GM19468 (cell line): ENCODE measurements at regions not wholly inside any gene's neighbourhood (a gene's known extent, or its start where the extent isn't known, plus 50 kb on each side); places are given as distances from the start of the nearest gene placed in this dataset.
"Not testable (repeated sequence)": the region's sequence is repeated elsewhere in the genome, so short reads cannot be mapped to it uniquely, and the experiment has no call there.

Experiments used
- ATAC-seq: cut with Tn5 transposase; IDR thresholded peaks from one replicate; pipeline ENCODE4 v1.9.1; 2021; ENCODE audit warnings: mild to moderate bottlenecking, moderate library complexity, moderate number of reproducible peaks; ENCODE audit not compliant: unreplicated experiment; ENCODE audit errors: extremely low read depth

DNA sequence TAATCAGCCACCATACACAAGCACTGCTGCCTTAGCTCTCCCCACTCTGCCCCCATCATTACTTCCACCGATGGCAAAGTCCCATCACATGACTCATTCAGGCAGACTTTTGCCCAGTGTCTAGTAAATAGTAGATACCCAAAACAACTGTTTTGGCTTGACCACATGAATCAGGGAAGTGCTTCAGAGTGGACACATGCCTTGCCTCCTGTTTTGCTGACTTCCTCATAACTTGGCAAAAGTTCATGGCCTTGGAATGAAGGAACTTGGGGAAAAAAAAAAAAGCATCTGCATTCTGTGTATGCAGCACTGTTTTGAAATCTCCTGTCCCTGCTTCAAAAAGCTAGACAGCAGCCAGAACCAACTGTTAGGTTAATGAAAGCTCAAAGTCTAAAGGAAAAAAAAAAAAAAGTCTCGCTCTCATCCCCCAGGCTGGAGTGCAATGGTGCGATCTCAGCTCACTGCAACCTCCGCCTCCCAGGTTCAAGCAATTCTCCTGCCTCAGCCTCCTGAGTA, 335.3 kb downstream of the FAM181B start:
- ATAC-seq, result no peak

DNA sequence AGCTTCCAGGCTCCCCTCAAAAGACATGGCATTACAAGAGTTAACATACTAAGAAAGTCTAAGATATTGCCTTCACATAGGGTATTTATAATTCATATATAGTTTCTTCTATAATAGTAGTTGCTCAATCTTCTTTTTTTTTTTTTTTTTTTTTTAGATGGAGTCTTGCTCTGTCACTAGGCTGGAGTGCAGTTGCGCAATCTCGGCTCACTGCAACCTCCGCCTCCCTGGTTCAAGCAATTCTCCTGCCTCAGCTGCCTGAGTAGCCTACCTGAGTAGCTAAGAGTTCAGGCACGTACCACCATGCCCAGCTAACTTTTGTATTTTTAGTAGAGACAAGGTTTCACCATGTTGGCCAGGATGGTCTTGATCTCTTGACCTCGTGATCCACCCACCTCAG, 337.0 kb downstream of the FAM181B start:
- ATAC-seq, result not testable (repeated sequence)

- no peak for ATAC-seq
Measured at GRCh38 chr11:82384308-82384707, 349.4 kb downstream of the FAM181B start.

- ATAC-seq, result no peak
Measured at GRCh38 chr11:82373781-82374542, 359.7 kb downstream of the FAM181B start.

DNA sequence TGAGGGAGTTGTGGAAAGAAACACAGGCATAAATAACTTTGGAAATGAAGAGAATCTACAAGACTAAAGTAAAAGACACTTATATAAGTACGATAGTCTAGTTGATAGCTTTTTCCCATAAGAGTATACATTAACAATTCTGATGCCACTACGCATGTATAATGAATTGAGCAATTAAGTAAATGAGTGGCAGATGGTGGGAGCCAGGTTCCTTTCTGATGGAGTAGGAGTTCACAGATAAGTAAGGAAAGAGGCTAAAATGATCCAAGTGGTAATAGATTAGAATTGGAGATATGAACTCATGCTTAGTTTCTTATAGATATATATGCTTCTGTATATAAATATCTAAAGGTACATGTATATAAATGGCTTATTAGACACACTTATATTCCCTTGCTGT, 368.3 kb downstream of the FAM181B start:
- no peak for ATAC-seq

- ATAC-seq, result no peak
Measured at GRCh38 chr11:82356316-82356715, 377.3 kb downstream of the FAM181B start.

DNA sequence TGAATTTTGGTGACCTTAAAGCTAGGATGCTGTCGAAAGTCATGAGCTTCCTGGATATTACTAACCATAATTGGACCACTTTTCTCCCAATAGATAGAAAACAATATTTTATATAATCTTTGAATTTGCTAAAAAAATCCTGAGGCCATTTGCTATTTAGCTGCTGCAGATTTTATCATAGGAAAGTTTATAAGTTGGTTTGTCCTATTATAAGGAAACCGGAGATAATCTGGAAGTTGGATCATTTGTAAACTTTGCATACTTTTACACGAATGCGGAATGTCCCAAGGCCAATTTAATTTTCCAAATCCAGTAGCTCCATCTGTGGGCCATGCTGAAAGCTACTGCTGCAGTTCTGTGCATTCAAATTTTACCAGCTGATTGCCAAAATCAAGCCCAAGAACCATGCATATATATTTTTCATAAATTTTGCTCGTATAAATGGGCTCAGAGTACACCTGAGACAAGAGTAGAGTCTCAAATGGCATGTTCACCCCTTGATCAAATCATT, 378.3 kb downstream of the FAM181B start:
- no peak for ATAC-seq

DNA sequence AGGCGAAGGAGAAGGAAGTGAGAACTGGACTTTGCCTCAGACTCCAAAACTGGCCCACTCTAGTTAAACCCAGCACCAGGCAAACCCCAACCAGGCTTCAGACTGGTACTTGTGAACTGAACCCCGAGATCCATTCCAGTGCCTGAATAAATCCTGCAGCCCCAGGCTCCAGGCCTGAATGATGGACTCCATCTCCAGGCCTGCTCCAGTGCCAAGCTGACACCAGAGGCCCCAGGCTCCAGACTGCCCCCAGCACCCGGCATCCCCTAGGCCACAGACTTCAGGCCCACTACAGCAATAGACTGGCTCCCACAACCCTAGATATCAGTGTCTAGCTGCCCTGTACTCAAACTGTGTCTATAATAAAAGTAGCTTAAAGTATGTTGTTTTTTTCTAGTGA, 406.8 kb downstream of the FAM181B start:
- ATAC-seq, result no peak

DNA sequence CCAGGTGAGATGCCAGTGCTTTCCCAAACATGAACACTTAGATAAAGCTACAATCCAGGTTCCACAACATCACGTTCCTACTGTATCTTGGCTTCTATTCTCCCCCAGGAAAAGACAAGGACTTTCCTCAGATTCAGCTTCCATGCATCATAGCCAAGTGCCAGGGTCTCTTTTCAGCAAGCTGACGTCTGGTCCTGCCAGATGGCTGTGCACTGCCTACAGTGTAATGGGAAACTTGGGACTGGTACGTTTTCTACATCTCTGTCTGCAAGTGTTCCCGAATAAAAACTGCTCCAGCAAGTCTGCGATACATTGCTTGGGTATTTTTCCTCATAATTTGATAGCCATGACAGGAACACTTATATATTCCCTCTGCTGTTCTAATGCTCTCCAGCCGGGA, 412.5 kb downstream of the FAM181B start:
- no peak for ATAC-seq

GRCh38 chr11:82315093-82315492, 418.6 kb downstream of the FAM181B start:
- no peak for ATAC-seq

DNA sequence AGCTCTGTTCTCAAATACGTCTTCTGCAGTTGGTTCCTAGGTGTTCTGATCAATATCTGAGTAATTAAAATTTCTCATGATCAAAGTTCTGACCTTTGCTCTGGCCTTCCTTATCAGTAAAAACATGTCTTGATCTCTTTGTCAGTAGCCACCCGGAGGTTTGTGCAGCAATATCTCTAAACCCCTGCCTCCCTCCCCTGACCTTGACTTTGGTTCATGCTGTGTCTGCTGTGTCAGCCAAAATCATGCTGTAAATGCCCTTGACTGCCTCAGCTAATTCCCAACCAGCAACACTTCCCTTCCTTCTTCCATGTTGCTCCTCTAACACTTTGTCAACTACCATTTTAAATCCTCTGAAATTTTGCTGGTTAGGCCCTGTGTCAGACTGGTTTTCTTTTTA, 424.7 kb downstream of the FAM181B start:
- no peak for ATAC-seq

DNA sequence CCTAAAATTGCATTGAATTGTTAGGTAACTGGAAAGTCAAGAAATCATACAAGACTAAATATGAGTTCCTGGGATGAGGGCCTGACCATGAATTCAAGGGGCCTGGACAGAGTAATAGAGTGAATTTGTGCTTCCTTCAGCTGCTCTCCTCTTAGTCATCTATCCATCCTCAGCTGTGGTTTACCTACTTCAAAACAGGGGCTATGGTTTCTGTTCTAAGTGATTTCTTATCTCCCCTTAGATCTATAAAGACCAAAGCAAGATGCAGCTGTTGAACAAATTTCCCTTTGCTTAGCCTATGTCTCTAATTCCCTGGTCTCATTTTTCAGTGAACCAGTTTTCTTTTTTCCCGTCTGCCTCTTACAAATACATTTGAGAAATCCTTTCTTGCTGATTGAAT, 428.5 kb downstream of the FAM181B start:
- ATAC-seq, result no peak

DNA sequence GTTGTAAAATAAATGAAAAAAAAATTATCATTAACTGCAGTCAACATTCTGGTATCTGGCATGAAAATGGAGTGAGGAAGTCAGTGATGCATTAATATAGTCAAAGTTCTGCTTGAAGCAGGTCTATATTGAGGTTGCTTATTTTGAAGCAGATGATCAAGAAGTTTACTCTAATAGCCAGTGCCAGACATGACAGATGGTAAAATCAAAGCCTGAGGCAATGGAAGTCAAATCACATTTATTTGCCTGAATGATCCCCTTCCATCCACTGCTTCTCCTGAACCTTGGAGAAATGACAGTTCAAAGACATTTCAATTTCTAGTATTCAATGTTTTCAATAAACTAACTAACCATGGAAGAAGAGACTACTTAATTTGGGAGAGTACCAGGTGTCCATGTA, 430.0 kb downstream of the FAM181B start:
- ATAC-seq, result no peak

DNA sequence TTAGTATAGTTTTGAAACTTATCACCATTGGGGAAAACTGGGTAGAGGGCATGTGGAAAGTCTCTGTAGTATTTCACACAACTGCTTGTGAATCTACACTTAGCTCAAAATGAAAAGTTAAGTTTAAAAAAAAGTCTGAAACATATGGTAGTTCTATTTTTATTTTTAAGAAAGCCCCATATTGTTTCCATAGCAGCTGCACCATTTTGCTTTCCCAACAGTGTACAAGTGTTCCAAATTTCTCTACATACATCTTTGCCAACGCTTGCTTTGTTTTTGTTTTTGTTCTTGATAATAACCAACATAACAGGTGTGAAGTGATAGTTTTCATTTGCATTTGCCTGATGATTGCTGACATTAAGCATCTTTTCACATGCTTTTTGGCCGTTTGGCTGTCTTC, 445.2 kb downstream of the FAM181B start:
- ATAC-seq, result no peak

DNA sequence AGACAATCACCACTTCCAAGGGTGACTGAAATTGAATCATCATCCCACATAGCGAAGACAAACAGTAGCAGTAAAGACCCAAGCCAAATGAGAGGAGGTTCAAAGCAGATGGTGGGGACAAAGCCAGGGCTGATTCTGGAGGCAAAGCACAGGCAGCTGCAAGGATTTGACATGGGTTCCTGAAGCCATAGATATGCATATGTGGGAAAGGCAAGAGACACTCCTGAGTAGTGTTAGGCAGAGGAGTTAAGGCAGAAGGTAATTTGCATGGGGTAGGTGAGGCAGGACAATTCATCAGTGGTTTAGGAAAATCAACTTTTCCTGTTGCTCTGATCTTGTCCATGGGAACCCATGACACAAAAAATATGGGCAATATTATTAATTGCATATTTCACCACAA, 462.8 kb downstream of the FAM181B start:
- ATAC-seq, result no peak

- ATAC-seq, result no peak
Measured at GRCh38 chr11:82268627-82269026, 465.0 kb downstream of the FAM181B start.

- ATAC-seq, result no peak
Measured at GRCh38 chr11:82267186-82267585, 466.5 kb downstream of the FAM181B start.

- ATAC-seq, result no peak
Measured at GRCh38 chr11:82261367-82261766, 472.3 kb downstream of the FAM181B start.

DNA sequence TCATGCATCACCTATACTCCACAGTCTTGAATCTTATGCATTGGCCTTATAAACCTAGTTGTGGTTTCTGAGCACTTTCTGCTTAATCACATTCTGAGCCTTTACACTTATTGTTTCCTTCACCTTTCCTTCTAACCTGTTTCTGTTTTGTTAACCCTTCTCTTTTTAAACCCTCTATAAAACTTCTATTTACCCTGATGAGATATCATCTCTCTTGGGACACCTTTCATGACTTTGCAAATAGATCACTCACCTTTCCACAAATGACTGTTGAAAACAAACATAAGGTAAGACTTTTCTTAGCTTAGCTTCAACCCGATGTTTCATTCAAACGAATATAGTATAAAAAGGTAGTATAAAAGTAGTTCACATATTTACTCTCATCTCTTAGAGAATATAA, 483.6 kb downstream of the FAM181B start:
- no peak for ATAC-seq

DNA sequence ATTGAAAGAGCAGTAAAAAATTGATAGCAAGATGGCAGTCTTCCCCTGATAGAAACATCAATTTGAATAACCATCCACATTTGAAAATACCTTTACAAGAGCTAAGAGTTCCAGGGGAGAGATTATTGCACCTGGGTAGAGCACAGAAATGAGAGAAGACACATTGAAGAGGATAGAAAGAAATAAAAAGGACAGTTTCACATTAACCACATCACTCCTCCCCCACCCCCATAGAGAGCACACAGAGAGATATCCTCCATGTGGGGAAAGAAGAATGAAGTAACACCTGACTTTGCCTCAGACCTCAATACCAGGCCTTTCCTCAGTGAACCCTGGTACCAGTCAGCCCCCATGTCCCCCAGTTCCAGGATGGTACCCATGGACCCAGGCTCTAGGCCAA, 486.7 kb downstream of the FAM181B start:
- ATAC-seq, result no peak

DNA sequence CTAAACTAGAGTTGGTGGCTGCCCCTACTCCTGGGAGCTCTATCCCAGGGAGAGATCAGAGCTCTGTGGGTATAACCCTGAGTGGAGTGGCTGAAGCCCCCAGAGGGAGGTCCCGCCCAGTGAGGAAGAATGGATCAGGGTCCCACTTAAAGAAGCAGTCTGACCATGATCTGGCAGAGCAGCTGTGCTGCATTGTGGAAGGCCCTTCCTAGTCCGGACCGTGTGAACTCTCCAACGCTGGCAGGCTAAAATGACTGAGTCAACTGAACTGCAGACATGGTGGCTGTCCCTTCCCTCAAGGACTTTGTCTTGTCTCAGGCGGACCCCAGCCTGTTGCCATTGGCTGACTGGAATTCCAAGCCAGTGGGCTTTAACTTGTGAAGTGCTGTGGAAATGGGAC, 494.2 kb downstream of the FAM181B start:
- ATAC-seq, result no peak

DNA sequence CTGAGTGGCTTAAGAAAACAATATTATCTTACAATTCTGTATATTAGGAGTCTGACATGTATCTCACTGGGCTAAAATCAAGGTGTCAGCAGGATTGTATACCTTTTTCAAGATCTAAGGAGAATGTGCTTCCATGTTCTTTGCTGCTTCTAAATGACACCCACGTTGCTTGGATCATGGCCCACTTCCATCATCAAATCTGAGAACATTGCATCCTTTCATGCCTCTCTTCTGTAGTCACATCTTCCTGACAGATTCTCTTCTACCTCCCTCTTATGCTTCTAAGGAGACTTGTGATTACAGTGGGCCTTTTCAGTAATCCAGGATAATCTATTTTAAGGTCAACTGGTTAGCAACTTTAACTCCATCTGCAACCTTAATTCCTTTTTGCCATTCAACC, 499.4 kb downstream of the FAM181B start:
- no peak for ATAC-seq
